Astrocyte of the spinal cord (primary cell): ENCODE measurements at regions not wholly inside any gene's neighbourhood (a gene's known extent, or its start where the extent isn't known, plus 50 kb on each side); places are given as distances from the start of the nearest gene placed in this dataset.

Source experiments
- DNase-seq: peaks from one replicate; pipeline ENCODE4 v3.0.0; 2011; ENCODE audit warnings: low read depth, low spot score
- H3K4me3 ChIP-seq: 2 replicates; pipeline ENCODE4 v1.5.1; 2011; ENCODE audit warnings: low read depth, mild to moderate bottlenecking, low read length, moderate library complexity
- CTCF ChIP-seq: IDR thresholded peaks from 2 replicates; pipeline ENCODE4 v1.5.1; 2012; ENCODE audit warnings: low read depth, mild to moderate bottlenecking, low read length, inconsistent platforms
- in situ Hi-C: cut with HindIII; loops from 2 replicates; pipeline ENCODE4 v1.10.0; 2017; ENCODE audit warnings: low sequenced_read_pairs

DNA sequence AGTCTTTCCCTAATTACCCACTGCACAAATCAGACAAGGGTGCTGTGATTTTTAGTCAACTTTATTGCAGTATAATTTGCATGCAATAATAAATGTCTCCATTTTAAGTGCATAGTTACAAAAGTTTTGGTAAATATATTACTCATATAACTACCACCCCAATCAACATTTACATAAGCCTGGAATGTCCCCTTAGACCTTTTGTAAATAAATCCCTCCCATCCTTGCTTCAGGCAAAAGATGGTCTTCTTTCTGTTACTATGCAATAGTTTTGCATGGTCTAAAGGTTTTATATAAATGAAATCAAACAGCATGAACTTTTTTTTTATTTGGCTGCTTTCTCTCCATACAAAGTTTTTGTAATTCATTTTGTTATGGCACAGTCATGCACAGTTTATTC lies 235.4 kb downstream of the PYDC2 start:
- in situ Hi-C loops: no loop called here
- no peak for TF ChIP-seq CTCF
- DNase-seq: no peak
- no peak overlapping the region for H3K4me3 ChIP-seq

DNA sequence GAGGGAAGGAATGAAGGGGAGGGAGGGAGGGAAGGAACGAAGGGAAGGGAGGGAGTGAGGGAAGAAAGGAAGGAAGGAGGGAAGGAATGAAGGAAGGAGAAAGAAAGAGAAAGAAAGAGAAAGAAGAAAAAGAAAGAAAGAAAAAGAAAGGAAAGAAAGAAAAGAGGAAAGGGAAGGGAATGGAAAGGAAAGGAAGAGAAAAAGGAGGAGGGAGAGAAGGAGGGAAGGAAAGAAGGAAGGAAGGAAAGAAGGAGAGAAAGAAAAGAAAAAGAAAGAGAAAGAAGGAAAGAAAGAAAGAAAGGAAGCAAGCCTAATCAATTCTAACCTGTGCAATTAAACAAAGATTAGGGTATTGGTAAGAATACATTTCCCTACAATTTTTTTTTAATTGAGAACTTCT lies 238.6 kb downstream of the PYDC2 start:
- in situ Hi-C loops: no loop called here

DNA sequence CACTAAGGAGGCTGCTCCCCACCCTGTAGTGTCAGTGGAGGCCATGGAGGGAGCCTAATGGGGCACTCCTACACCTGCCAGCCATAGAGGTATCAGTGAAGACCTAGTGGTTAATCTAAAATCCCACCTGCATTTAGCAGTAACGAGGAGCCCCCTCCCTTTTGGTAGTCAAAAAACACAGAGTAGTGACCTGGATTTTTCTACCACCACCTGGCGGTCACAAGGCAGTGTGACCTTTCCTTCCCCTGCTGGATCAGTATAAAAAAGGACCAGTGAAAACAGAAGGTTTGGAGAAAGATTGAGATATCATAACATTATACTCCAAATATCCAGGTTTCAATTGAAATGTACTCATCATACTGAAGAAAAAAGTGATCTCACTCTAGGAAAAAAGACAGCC lies 241.2 kb downstream of the PYDC2 start:
- no peak for TF ChIP-seq CTCF
- no peak for DNase-seq

More for the DNA sequence above, 238.6 kb downstream of the PYDC2 start:
- DNase-seq: no peak
- H3K4me3 ChIP-seq: no peak overlapping the region
- TF ChIP-seq CTCF: no peak

GRCh38 chr3:191707817-191708216 lies 246.9 kb downstream of the PYDC2 start:
- DNase-seq: no peak
- no peak overlapping the region for H3K4me3 ChIP-seq
- in situ Hi-C loops: no loop called here
- TF ChIP-seq CTCF: no peak

More for the DNA sequence above, 241.2 kb downstream of the PYDC2 start:
- in situ Hi-C loops: no loop called here
- no peak overlapping the region for H3K4me3 ChIP-seq

- DNase-seq: no peak
- H3K4me3 ChIP-seq: no peak overlapping the region
- no peak for TF ChIP-seq CTCF
- in situ Hi-C loops: no loop called here
These were observed 254.6 kb downstream of the PYDC2 start for GRCh38 chr3:191715585-191715984.

GRCh38 chr3:191721390-191721861 lies 260.5 kb downstream of the PYDC2 start:
- H3K4me3 ChIP-seq: no peak overlapping the region
- no peak for TF ChIP-seq CTCF
- in situ Hi-C loops: no loop called here
- no peak for DNase-seq

DNA sequence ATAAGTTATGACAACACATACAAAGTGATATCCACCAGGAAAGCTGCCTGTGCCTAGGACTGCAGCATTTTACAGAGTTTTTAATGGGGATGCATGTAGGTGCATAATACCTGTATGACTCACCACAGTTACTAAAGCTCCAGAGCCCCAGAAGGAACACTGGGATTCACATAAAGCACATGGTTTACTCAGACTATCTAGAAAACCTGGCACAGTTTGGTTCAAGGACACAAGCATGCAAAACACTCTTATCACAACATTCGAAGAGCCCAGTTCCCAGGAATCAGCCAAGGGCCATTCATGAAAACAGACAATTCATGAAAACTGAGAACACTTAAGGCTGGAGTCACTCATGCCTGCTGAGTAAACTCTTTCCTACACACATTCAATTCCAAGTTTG lies 261.0 kb downstream of the PYDC2 start:
- no peak for TF ChIP-seq CTCF
- no peak overlapping the region for H3K4me3 ChIP-seq
- in situ Hi-C loops: no loop called here
- peak; percentile 3 for DNase-seq
